ENCODE measurements at regions not wholly inside any gene's neighbourhood (a gene's known extent, or its start where the extent isn't known, plus 50 kb on each side); places are given as distances from the start of the nearest gene placed in this dataset.

- no peak for TF ChIP-seq BCL11A (IDR thresholded peaks at IDR 0.05; ENCODE audit: low read depth in 2 of 2, low read length in 2 of 2)
- TF ChIP-seq JUN (IDR thresholded peaks at IDR 0.05; ENCODE audit: low read depth, low read length): no peak
- TF ChIP-seq, protein P1, sequence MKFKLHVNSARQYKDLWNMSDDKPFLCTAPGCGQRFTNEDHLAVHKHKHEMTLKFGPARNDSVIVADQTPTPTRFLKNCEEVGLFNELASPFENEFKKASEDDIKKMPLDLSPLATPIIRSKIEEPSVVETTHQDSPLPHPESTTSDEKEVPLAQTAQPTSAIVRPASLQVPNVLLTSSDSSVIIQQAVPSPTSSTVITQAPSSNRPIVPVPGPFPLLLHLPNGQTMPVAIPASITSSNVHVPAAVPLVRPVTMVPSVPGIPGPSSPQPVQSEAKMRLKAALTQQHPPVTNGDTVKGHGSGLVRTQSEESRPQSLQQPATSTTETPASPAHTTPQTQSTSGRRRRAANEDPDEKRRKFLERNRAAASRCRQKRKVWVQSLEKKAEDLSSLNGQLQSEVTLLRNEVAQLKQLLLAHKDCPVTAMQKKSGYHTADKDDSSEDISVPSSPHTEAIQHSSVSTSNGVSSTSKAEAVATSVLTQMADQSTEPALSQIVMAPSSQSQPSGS (IDR thresholded peaks at IDR 0.05; ENCODE audit: low read length): no peak
Measured at GRCh38 chr7:42406358-42406757, 169.3 kb upstream of the GLI3 start (continued).

All from H1 (cell line).